ENCODE measurements at regions not wholly inside any gene's neighbourhood (a gene's known extent, or its start where the extent isn't known, plus 50 kb on each side); places are given as distances from the start of the nearest gene placed in this dataset.

DNA sequence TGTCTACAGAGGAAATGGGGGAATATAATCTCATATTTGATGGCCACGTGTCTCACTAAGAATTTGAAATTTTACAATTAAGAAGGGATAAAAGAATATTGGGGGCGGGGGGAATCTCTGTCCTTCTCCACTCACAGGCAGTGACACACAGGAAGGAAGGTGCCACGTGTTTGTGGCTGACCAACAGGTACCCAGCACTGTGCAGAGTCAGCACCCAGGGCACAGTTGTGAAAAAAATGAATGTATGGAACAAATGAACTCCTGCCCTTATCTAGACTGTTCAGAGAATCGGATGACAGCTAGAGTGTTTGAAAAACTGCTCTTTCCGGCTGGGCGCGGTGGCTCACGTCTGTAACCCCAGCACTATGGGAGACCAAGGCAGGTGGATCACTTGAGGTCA is 317.0 kb upstream of the MYT1L start:
- TF ChIP-seq, protein P1, sequence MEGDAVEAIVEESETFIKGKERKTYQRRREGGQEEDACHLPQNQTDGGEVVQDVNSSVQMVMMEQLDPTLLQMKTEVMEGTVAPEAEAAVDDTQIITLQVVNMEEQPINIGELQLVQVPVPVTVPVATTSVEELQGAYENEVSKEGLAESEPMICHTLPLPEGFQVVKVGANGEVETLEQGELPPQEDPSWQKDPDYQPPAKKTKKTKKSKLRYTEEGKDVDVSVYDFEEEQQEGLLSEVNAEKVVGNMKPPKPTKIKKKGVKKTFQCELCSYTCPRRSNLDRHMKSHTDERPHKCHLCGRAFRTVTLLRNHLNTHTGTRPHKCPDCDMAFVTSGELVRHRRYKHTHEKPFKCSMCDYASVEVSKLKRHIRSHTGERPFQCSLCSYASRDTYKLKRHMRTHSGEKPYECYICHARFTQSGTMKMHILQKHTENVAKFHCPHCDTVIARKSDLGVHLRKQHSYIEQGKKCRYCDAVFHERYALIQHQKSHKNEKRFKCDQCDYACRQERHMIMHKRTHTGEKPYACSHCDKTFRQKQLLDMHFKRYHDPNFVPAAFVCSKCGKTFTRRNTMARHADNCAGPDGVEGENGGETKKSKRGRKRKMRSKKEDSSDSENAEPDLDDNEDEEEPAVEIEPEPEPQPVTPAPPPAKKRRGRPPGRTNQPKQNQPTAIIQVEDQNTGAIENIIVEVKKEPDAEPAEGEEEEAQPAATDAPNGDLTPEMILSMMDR (conservative IDR thresholded peaks at IDR 0.05; ENCODE audit: low read length) = no peak
- TF ChIP-seq EZH2phosphoT487 (IDR thresholded peaks at IDR 0.05; ENCODE audit: borderline replicate concordance, low read depth, low read length) = no peak
